GM19025 (cell line): ENCODE measurements at regions not wholly inside any gene's neighbourhood (a gene's known extent, or its start where the extent isn't known, plus 50 kb on each side); places are given as distances from the start of the nearest gene placed in this dataset.
"Not testable (repeated sequence)": the region's sequence is repeated elsewhere in the genome, so short reads cannot be mapped to it uniquely, and the experiment has no call there.

Source experiments
- ATAC-seq: cut with Tn5 transposase; IDR thresholded peaks from one replicate; pipeline ENCODE4 v1.9.1; 2021; ENCODE audit warnings: mild to moderate bottlenecking, low read depth, moderate library complexity; ENCODE audit not compliant: unreplicated experiment

DNA sequence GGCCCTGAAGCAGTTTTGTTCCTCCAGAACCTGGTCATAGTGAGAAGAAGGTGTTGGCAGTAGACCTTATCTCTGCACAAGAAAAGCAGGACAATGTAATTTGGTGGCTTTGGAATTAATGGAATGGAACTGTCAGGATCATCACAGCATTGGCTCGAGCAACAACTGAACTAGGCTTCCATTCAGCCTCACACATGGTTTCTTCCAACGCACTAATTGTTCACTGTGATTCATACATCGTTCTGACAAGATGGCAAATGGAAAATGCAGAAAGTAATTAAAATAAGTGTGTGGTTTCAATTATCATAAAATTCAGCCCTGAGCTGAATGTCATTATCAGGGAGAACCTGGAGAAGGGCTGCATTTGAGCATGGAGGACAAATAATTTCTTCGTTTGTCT lies 80.6 kb downstream of the MFSD1 start:
- no peak for ATAC-seq

DNA sequence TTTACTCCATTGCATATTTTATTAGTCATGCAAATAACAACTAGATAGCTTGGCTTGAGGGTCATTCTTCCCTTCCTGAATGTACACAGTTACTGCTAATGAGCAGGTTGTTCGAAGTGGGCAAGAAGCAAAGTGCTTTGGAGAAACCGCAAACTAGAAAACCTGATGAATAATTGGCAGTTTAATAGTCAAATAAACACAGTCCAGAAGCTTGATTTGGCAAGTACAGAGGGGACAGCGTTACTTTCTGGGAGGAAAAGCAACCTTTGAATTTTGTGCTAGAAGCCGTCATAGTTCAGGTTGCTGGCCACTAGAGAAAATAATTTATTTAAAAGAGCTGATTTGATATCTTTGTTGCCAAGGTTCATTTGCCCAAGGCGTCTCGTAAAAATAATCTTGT lies 94.9 kb downstream of the MFSD1 start:
- ATAC-seq, result no peak

DNA sequence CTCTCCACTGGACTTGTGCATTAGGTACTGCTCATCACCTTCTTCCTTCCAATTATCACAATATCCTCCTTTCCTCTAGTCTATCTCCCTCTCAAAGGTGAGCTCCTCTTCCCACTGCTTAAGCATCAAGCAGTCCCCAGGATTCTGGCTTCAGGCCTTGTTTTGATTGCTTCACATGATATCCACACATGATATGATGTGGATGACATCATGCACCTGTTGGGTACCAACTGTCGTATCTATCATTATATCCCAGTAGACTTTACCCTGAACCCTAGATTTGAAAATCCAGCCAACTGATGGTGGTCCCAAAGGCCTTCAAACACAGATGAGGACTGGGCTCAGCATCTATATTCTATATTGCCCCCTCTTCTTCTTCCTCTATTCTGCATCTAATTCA lies 104.9 kb downstream of the MFSD1 start:
- no peak for ATAC-seq

DNA sequence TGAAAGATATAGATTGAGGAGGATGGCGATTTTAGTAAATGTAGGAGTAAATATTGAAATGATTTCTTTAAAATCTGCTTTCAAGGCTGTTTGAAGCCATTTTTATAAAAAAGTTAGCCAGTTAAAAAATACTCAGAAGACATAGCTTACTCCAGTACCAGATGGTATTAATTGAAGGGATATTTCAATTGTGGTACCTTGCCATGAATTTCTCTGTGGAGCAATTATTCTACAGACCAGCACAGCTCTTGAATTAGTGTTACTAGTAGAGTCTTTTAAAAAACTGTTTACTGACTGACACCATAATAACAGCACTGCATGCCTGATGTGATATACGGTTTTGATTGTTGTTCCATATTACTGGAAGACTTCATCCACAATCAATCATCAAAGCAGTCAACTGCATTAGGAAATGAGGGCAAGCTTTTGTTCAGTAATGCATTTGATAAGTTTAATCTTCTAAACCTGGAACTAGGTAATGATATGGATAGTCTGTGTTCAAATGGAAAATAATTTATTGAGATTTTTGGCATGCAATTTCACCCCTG lies 106.4 kb downstream of the MFSD1 start:
- no peak for ATAC-seq

DNA sequence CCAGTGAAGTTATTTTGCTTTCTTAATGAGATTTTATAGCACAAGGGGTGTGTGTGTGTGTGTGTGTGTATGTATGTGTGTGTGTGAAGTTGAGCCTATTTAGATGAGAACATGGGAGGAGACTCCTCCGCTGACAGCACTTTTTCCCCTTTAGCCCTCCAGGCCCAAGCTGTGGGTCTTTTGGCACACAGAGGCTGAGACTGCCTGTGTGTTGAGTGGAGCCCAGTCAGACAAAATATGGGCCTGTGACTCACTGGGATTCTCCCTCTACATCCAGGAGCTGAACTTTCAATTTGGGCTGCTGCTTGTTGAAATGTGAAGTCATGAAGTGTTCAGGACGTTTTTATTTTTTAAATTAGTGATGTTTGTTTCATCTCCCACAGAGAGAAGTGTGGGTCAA lies 108.0 kb downstream of the MFSD1 start:
- no peak for ATAC-seq

DNA sequence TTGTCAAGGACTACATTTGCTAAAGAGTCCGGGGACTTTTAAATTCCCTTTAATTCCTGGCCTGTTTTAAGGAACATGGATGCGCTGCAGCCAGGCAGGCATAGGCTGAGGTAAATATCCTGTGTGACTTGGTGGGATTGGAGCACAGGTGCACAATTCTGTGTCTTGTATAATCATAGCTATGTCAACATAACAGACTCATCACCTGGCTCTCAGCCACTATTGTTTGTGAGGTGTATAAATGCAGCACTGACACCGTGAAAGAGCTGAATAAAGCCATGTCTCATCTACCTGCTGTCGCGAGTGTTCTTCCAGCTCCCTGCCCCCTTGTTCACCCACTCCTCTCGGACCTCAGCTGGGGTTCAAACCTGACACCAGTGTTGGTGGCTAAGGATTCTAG lies 109.7 kb downstream of the MFSD1 start:
- no peak for ATAC-seq

DNA sequence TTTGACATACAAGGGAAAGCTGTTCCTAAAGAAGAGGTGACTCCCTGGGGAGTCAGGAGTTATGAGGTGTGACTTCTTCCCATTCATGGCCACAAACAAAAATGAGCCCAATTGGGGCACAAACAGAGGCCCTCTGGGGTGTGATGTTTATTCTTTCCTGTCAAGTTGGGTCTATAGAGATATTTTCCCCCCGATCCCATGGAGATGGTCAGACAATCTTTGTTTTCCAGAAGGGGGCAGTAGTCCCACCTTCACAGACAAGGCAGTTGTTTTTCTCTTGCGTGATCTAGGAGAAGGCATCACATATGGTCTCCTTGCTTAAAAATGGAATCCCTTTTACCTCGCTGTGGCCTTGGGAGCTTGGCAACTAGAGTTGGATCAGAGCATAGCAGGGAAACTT lies 110.3 kb downstream of the MFSD1 start:
- no peak for ATAC-seq

DNA sequence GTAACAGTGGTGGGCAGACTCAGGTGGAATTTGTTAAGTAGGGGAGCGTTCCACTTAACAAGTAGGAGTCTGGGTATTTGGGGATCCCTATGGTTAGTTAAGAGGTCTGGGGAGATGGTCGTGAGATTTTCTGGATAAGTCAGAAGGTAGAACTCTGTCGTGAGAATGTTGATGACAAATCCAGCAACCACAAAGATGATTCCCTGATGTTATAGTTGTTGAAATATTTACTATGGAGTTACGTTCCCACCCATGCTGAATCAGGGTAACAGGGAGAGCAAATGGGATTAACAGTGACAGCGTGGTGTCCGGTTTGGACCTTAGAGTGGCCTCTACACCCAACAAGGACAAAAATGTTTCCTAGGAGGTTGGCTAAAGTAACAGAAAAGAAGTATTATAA lies 110.8 kb downstream of the MFSD1 start:
- ATAC-seq, result no peak

DNA sequence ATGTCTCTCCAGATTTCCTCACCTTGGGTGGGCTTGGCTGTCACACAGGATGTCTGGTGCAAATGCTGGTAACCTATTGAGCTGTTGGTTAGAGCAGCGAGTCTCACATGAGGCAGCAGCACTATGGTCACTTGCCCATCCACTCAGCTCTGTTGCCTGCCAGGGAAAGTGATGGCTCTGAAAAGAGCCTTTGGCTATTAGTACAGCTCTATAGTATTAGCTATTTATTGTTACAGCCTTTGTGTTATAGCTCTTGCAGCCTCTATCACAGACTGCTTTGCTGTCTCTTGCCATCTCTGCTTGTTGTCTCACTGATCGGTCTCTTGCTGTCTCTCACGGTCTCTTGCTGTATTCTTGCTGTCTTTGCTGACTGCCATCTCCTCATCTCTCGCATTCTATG lies 114.3 kb downstream of the MFSD1 start:
- ATAC-seq, result no peak

DNA sequence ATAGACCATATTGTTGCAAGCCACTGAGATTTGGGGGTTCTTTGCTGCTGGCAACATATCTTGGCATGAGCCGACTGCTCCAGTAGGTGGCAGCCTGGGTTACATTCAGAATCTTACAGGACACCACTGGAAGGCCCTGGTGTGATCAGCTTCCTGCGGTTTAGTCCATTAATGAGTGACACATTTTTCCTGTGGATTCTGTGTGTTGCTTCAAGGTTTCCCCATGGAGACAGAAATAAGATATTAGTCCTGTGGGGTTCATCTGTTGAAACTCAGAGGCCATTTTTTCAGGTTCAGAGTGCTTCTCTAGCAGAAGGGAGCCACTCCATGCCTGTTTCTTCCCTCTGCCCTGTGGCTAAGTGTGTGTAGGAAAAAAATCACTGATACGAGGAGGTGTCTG lies 116.2 kb downstream of the MFSD1 start:
- ATAC-seq, result peak; percentile 80

DNA sequence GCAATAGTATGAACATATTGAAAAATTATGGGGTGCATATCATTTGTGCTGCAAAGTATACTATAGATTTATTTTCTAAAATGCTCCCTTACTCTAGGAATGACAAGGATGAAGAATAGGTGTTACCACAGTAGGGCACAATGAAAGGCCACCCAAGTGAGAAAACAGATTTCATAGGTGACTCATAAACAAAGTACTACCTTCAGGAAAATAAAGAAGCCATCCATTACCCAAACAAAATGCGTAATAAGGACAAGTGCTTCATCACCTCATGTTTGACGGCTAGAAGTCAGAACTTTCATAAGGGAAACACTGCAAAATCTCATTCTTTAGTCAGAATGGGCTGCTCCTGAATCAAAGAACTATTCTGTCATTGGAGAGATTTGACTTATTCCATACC lies 116.6 kb downstream of the MFSD1 start:
- no peak for ATAC-seq

DNA sequence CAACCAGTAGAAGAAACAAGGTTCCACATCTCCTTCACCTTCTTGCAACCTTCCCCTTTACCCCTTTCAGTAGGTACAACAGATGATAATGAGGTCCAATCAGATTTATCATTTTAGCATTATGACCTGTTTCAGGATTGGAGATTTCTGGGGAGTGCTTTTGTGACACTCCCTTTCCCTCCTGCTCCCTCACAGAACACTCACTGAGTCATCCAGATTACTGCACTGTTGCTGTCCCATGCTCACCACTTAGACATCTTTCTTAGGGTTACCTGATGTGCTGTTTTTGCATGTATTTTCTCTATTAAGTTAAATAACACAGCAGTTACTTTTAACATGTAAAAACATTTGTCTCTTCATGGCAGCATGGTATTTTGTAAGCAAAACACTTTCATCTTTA lies 118.5 kb downstream of the MFSD1 start:
- no peak for ATAC-seq

DNA sequence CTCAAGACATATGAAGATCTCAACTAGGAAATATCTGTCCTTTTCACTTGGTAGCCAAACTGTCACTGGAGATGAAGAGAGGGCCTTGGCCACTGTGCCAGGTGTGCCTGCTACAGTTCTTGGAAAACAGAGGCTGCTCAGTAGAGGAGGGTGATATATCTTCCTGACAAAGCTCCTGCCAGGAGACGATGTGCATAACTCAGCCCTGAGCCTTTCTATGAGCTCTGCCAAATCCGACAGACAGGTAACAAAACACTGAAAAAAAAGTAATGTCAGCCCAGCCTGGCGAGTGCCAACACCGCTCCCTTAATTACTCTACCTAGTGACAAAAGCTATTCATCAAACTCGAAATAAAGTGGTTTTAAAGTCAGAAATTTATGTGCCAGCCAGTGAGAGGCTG lies 123.2 kb downstream of the MFSD1 start:
- ATAC-seq, result no peak

DNA sequence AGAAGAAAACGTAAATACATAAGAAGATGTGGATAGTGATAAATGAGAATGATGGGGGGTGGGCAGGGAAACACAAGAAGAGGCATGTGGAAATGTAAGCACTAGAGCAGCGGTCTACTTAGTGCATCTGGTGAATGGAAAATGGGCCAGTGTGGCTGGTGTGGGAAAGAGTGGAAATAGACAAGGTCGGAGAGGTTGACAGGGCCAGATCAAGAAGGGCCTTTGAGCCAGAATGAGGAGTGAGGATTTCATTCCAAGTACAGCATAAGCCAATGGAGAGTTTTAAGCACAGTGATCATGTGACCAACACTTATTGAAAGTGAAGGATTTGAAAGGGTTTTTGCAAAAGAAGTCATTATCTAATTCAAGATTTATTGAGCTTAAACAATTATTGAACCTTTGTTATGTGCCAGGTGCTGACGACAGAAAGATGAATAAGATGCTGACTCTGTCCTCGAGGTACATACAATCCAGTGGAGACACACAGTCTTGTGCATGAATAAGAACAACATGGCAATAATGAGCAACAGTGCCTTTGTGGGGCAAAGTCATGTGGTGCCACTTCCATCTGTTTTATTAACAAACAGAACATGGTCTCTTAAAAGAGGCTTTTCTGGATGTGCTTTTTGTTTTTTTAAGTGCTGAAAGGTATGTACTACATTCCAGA lies 124.1 kb downstream of the MFSD1 start:
- ATAC-seq, result no peak

DNA sequence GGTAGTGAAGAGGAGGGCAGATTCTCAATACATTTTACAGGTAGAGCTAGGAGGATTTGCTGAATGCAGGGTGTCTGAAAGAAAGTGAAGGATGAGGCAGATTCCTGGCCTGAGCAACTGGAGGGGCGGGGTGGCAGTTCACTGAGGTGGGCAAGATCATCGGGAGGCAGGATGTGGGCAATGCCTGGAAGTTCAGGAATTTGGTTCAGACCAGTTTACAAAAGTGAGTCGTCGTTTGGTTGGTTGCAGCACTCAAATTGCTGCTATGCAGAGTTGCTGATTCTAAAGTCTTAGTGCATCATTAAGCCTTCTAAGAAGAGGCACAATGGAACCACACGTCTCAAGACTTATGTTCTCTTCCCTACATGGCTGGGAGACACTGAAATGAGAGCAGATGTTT lies 134.0 kb downstream of the MFSD1 start:
- no peak for ATAC-seq

DNA sequence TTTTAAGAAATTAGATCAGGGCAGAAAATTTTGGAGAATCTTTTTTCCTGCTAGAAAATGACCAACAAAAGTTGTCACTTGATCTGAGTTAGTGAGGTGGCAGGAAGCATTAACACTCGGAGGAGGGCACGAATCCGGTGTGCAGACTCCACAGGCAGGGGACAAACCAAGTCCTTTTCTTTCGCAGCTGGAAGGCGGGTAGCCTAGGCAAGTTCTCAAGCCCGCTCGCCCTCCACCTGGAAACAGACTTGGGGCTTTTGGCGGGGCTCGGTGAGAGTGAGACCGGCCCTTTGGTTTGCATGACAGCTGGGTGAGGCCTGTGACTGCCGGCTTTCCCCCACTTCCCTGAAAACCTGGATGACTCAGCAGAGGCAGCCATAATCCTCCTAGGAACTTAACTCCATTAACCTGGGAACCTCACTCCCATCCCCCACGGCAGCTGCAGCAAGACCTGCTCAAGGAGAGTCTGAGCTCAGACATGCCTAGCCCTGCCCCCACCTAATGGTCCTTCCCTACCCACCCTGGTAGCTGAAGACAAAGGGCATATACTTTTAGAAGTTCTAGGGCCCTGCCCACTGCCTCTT lies 134.8 kb downstream of the MFSD1 start:
- no peak for ATAC-seq

DNA sequence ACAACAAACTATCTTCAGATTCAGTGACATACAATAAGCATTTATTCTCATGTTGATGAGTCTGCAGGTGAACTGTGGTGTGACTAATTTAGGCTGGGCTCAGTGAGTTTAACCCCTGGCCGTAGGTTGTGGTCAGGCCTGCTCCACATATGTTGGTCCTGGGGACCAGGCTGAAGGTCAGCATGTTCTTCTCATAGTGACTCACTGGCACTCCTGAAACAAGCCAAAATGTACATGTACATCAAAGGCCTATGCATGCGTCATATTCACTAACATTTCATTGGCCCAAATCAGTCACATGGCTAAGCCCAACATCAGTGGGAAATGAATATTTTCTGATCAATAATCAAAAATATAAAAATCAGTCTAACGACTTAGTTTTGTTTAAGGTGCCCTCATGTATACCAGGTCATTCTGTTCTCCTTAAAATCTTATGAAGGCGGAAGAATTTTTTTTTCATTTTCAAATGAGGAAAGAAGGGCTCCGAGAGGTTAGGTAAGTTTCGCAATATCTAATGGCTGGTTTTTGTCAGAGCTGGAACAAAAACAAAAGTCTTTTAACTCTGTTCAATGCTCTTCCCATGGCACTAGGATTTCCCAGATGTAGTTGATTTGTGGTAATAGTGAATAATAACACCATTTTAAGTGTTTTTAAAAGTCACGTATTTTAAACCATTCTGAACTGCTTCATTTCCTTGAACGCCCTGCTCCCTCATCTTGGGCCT lies 148.5 kb downstream of the MFSD1 start:
- ATAC-seq, result no peak

DNA sequence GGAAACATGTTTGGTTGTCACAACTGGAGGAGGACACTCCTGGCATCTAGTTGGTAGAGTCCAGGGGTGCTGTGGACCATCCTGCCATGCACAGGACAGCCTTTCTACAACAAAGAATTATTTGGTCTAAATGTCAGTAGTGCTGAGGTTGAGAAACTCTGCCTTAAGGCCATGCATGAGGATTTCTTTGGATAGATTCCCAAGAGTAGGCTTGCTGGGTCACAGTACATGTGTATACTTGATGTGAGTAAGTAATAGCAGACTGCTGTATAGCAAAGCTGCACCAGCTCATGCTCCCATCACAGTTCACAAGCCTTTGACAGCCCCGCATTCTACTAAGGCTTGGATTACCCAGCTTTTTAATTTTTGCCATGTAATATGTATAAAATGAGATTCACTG lies 151.3 kb downstream of the MFSD1 start:
- ATAC-seq, result no peak

DNA sequence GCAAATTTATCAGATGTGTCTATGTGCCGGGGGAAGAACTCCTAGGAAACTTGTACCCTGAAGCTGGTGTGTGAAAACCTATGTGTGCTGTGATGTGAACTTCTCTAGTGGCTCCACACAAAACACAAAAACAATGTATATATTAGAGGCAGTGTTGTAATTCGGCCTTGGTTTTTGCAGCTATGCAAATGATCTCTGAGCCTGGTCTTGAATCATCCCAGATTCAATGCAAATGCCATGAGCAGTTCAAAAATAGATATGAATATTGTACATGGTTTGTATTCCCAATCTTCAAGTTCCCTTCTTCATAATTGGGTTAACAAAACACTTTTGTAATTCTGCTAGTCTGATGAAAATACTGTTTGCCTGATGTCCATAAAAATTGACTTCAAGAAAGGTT lies 152.6 kb downstream of the MFSD1 start:
- no peak for ATAC-seq

DNA sequence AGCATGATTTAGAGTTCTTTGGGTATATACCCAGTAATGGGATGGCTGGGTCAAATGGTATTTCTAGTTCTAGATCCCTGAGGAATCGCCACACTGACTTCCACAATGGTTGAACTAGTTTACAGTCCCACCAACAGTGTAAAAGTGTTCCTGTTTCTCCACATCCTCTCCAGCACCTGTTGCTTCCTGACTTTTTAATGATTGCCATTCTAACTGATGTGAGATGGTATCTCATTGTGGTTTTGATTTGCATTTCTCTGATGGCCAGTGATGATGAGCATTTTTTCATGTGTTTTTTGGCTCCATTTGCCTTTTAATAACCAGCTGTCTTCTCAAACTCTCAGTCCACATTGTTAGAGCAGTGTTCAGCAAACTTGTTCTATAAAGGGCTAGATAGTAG lies 155.9 kb downstream of the MFSD1 start:
- ATAC-seq, result not testable (repeated sequence)

DNA sequence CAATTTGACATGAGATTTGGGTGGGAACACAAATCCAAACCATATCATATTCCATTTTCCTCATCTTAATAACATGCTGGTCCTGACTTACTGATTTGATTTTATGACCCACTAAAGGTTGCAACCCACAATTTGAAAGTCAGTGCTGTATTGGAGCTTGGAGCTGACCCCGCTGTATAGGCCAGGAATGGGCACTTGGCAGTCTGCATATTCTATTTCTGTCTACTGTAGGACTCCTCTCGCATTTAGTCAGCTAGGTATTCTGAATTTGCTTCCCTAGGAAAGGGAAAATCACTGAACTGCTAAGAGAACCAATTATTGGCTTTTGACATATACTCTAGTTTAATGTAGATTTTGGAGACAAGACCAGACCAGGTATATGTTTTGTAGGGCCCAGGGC lies 157.0 kb downstream of the MFSD1 start:
- no peak for ATAC-seq

DNA sequence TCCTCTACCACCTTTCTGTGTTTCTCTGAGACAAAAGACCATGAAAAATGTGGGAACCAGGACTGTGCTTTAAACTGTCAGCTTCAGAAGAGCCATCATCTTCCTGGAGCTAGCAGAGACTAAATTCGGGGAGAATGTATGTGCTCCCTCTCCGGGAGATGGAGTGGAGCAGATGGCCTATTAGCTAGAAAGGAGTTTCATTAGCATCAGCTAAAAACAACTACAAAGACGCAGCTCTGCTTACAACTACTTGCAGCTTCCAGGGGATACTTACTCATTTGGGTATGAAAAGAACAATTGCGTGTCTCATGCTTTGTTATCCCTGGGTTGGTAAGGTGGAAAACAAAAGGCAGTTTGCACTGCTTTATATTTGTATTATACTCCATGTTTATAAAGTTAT lies 159.6 kb downstream of the MFSD1 start:
- ATAC-seq, result no peak
